Liver (tissue), 3 donors: ENCODE measurements at regions not wholly inside any gene's neighbourhood (a gene's known extent, or its start where the extent isn't known, plus 50 kb on each side); places are given as distances from the start of the nearest gene placed in this dataset.

Source experiments
- ATF3 ChIP-seq: IDR thresholded peaks from 2 replicates; pipeline ENCODE4 v1.6.1; 2016; ENCODE audit warnings: antibody characterized with exemption
- CTCF ChIP-seq: fragments of 150-350 bp; IDR thresholded peaks from 2 replicates; pipeline ENCODE4 v1.5.1; 2017; ENCODE audit warnings: improper control_type of control experiment, low read depth, low read length; ENCODE audit not compliant: missing input control
- EGR1 ChIP-seq, 2 donors: IDR thresholded peaks; 2 replicates each; pipeline ENCODE4 v1.6.1; 2016 to 2018; ENCODE audit warnings: antibody characterized with exemption in 2 of 2, low read depth in 2 of 2
- HNF4G ChIP-seq: IDR thresholded peaks from 2 replicates; pipeline ENCODE4 v1.6.1; 2016; ENCODE audit warnings: antibody characterized with exemption
- JUND ChIP-seq, 2 donors: IDR thresholded peaks; 2 replicates each; pipeline ENCODE4 v1.6.1; 2016; ENCODE audit warnings: antibody characterized with exemption in 2 of 2
- MAX ChIP-seq: IDR thresholded peaks from 2 replicates; pipeline ENCODE4 v1.6.1; 2016; ENCODE audit warnings: antibody characterized with exemption
- RAD21 ChIP-seq, 2 donors: IDR thresholded peaks; 2 replicates each; pipeline ENCODE4 v1.6.1; 2016; ENCODE audit warnings: antibody characterized with exemption in 2 of 2, mild to moderate bottlenecking in 2 of 2
- RXRA ChIP-seq, 2 donors: IDR thresholded peaks; 2 replicates each; pipeline ENCODE4 v1.6.1; 2017 to 2018; ENCODE audit warnings: antibody characterized with exemption in 2 of 2, mild to moderate bottlenecking in 1 of 2
- SP1 ChIP-seq: IDR thresholded peaks from 2 replicates; pipeline ENCODE4 v1.6.1; 2018; ENCODE audit warnings: antibody characterized with exemption, mild to moderate bottlenecking
- TAF1 ChIP-seq: conservative IDR thresholded peaks from 2 replicates; pipeline ENCODE4 v1.6.1; 2016; ENCODE audit warnings: antibody characterized with exemption, mild to moderate bottlenecking
- donor health status: healthy.
- donor health status: healthy.

GRCh38 chr3:168307893-168308292 lies 212.2 kb upstream of the GOLIM4 start:
- TF ChIP-seq MAX (no peak), CTCF (no peak), ATF3 (no peak), RAD21 (IDR thresholded peaks at IDR 0.05) (no peak), JUND (IDR thresholded peaks at IDR 0.05) (no peak), SP1 (no peak), EGR1 (IDR thresholded peaks at IDR 0.05; ENCODE audit: low read depth in 2 of 2) (no peak), TAF1 (no peak), HNF4G (no peak), RXRA (IDR thresholded peaks at IDR 0.05) (no peak)
